ENCODE measurements at regions not wholly inside any gene's neighbourhood (a gene's known extent, or its start where the extent isn't known, plus 50 kb on each side); places are given as distances from the start of the nearest gene placed in this dataset.

DNA sequence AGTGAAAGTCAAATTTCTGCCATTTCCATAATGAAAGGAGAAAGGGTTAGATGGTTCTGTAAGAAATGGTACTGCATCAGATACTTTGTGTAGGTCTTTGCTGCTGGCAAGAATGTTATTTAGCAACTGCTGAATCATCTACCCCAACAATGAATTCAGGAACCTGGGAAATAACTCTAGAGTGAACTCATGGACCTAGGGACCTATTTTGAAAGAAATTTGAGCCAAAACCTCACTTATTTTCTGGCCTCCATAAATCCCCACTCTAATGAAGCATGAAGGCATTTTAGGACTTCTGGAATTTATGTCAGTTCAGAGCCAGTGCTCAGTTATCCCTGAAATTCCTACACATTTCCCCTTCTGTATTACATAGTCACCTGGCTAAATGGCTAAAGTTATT lies 50.9 kb upstream of the CPNE8 start:
- H3K4me3 ChIP-seq (ENCODE audit: low read depth, low read length) = no peak overlapping the region
- H3K4me1 ChIP-seq (ENCODE audit: control insufficient read depth, insufficient read depth, low read length) = no peaks in the 10 kb centered on the region
- ChIA-PET CTCF (no interaction called here), POLR2A (no interaction called here)
- H3K9me3 ChIP-seq (ENCODE audit: control insufficient read depth, insufficient read depth, low read depth, low read length) = no peaks in the 10 kb centered on the region
- no peaks in the 10 kb centered on the region for H3K36me3 ChIP-seq (ENCODE audit: control insufficient read depth in 2 of 2, insufficient read depth in 1 of 2, low read length in 2 of 2)
- H3K27ac ChIP-seq (ENCODE audit: extremely low read depth, low read depth, low read length) = no peak overlapping the region
- TF ChIP-seq ZNF175 (tag by site-specific recombination; IDR thresholded peaks at IDR 0.05) (no peak), GLIS2 (tag by site-specific recombination; IDR thresholded peaks at IDR 0.05) (no peak), ZNF473 (tag by site-specific recombination; IDR thresholded peaks at IDR 0.05) (no peak), ZFP41 (tag by site-specific recombination; IDR thresholded peaks at IDR 0.05; ENCODE audit: borderline replicate concordance) (no peak), ZNF544 (tag by site-specific recombination; IDR thresholded peaks at IDR 0.05) (no peak), ZNF843 (tag by site-specific recombination; IDR thresholded peaks at IDR 0.05) (no peak), ZNF624 (tag by site-specific recombination; IDR thresholded peaks at IDR 0.05) (no peak), ZNF585B (tag by site-specific recombination; IDR thresholded peaks at IDR 0.05) (no peak), ZNF214 (tag by site-specific recombination; IDR thresholded peaks at IDR 0.05; ENCODE audit: borderline replicate concordance) (no peak), ZXDB (tag by site-specific recombination; IDR thresholded peaks at IDR 0.05) (no peak), REPIN1 (tag by site-specific recombination; IDR thresholded peaks at IDR 0.05; ENCODE audit: low read depth) (no peak)
- TF ChIP-seq, protein P1, sequence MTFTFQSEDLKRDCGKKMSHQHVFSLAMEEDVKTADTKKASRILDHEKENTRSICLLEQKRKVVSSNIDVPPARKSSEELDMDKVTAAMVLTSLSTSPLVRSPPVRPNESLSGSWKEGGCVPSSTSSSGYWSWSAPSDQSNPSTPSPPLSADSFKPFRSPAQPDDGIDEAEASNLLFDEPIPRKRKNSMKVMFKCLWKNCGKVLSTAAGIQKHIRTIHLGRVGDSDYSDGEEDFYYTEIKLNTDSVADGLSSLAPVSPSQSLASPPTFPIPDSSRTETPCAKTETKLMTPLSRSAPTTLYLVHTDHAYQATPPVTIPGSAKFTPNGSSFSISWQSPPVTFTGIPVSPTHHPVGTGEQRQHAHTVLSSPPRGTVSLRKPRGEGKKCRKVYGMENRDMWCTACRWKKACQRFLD (tag by site-specific recombination; IDR thresholded peaks at IDR 0.05) = no peak
- TF ChIP-seq, protein P2, sequence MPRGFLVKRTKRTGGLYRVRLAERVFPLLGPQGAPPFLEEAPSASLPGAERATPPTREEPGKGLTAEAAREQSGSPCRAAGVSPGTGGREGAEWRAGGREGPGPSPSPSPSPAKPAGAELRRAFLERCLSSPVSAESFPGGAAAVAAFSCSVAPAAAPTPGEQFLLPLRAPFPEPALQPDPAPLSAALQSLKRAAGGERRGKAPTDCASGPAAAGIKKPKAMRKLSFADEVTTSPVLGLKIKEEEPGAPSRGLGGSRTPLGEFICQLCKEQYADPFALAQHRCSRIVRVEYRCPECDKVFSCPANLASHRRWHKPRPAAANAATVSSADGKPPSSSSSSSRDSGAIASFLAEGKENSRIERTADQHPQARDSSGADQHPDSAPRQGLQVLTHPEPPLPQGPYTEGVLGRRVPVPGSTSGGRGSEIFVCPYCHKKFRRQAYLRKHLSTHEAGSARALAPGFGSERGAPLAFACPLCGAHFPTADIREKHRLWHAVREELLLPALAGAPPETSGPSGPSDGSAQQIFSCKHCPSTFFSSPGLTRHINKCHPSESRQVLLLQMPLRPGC (tag by site-specific recombination; IDR thresholded peaks at IDR 0.05) = no peak

Measured in HEK293 (cell line).